NCI-H146 (cell line): ENCODE measurements at regions not wholly inside any gene's neighbourhood (a gene's known extent, or its start where the extent isn't known, plus 50 kb on each side); places are given as distances from the start of the nearest gene placed in this dataset.
"Not testable (repeated sequence)": the region's sequence is repeated elsewhere in the genome, so short reads cannot be mapped to it uniquely, and the experiment has no call there.

Experiments used
- DNase-seq: peaks from one replicate; lab custom pipeline; 2025; lab: John Stamatoyannopoulos, UW

- DNase-seq: no peak
Observed at GRCh38 chr2:17133052-17133671, 385.1 kb downstream of the RAD51AP2 start.

- DNase-seq: not testable (repeated sequence)
Observed at GRCh38 chr2:17130627-17131026, 387.6 kb downstream of the RAD51AP2 start.

GRCh38 chr2:17125989-17126620, 392.1 kb downstream of the RAD51AP2 start:
- DNase-seq: no peak

GRCh38 chr2:17124575-17125318, 393.5 kb downstream of the RAD51AP2 start:
- DNase-seq: no peak

- DNase-seq: no peak
Observed at GRCh38 chr2:17122887-17123501, 395.2 kb downstream of the RAD51AP2 start.

GRCh38 chr2:17115466-17115865, 402.8 kb downstream of the RAD51AP2 start:
- no peak for DNase-seq

GRCh38 chr2:17115042-17115441, 403.2 kb downstream of the RAD51AP2 start:
- no peak for DNase-seq

GRCh38 chr2:17107871-17108270, 410.4 kb downstream of the RAD51AP2 start:
- no peak for DNase-seq

- no peak for DNase-seq
Observed at GRCh38 chr2:17107151-17107550, 411.1 kb downstream of the RAD51AP2 start.

GRCh38 chr2:17106418-17106817, 411.8 kb downstream of the RAD51AP2 start:
- DNase-seq: no peak

- DNase-seq: no peak
Observed at GRCh38 chr2:17104454-17104853, 413.8 kb downstream of the RAD51AP2 start.

- no peak for DNase-seq
Observed at GRCh38 chr2:17101596-17101995, 416.6 kb downstream of the RAD51AP2 start.

GRCh38 chr2:17101091-17101490, 417.1 kb downstream of the RAD51AP2 start:
- no peak for DNase-seq

GRCh38 chr2:17095340-17095739, 422.9 kb downstream of the RAD51AP2 start:
- no peak for DNase-seq

- DNase-seq: no peak
Observed at GRCh38 chr2:17093712-17094111, 424.5 kb downstream of the RAD51AP2 start.

- DNase-seq: no peak
Observed at GRCh38 chr2:17086990-17087389, 421.4 kb upstream of the CYRIA start.

GRCh38 chr2:17085546-17086202, 420.0 kb upstream of the CYRIA start:
- DNase-seq: no peak

GRCh38 chr2:17084877-17085276, 419.2 kb upstream of the CYRIA start:
- no peak for DNase-seq

GRCh38 chr2:17083902-17084301, 418.3 kb upstream of the CYRIA start:
- peak; percentile 12 for DNase-seq

GRCh38 chr2:17079262-17079661, 413.6 kb upstream of the CYRIA start:
- no peak for DNase-seq

- DNase-seq: no peak
Observed at GRCh38 chr2:17076533-17076932, 410.9 kb upstream of the CYRIA start.

- no peak for DNase-seq
Observed at GRCh38 chr2:17070711-17071110, 405.1 kb upstream of the CYRIA start.
